ENCODE measurements at regions not wholly inside any gene's neighbourhood (a gene's known extent, or its start where the extent isn't known, plus 50 kb on each side); places are given as distances from the start of the nearest gene placed in this dataset.

GRCh38 chr22:48096411-48096810 is 1334.0 kb downstream of the TBC1D22A start:
- TF ChIP-seq SP1 (IDR thresholded peaks at IDR 0.05) (no peak), SP1 (CRISPR knock-in tag; IDR thresholded peaks at IDR 0.05) (no peak), CTCF (CRISPR knock-in tag; IDR thresholded peaks at IDR 0.05) (no peak), ATF3 (CRISPR knock-in tag; IDR thresholded peaks at IDR 0.05) (no peak), KLF16 (CRISPR knock-in tag; IDR thresholded peaks at IDR 0.05) (no peak), FOXK1 (CRISPR knock-in tag; IDR thresholded peaks at IDR 0.05; ENCODE audit: borderline replicate concordance, low read depth) (no peak), ZNF569 (CRISPR knock-in tag; IDR thresholded peaks at IDR 0.05; ENCODE audit: borderline replicate concordance) (no peak), POLR2A (IDR thresholded peaks at IDR 0.05; ENCODE audit: insufficient read depth in 1 of 2, low read depth in 2 of 2, low read length in 2 of 2) (no peak), ZBTB37 (CRISPR knock-in tag; IDR thresholded peaks at IDR 0.05) (no peak), CREM (IDR thresholded peaks at IDR 0.05) (no peak), CREM (CRISPR knock-in tag; IDR thresholded peaks at IDR 0.05) (no peak), SNRNP70 (IDR thresholded peaks at IDR 0.05; ENCODE audit: low read depth, low read length) (no peak), ZNF766 (CRISPR knock-in tag; IDR thresholded peaks at IDR 0.05; ENCODE audit: borderline replicate concordance) (no peak), NFE2L2 (IDR thresholded peaks at IDR 0.05; ENCODE audit: low read length) (no peak), RFX1 (IDR thresholded peaks at IDR 0.05) (no peak), NFE2L1 (CRISPR knock-in tag; IDR thresholded peaks at IDR 0.05; ENCODE audit: borderline replicate concordance) (no peak)

Measured in HepG2 (cell line).